GM12874 (cell line): ENCODE measurements at regions not wholly inside any gene's neighbourhood (a gene's known extent, or its start where the extent isn't known, plus 50 kb on each side); places are given as distances from the start of the nearest gene placed in this dataset.

ENCODE experiments used
- CTCF ChIP-seq: IDR thresholded peaks from 2 replicates; pipeline ENCODE4 v1.5.1; 2011; ENCODE audit warnings: low read depth, mild to moderate bottlenecking, control low read depth, low read length, moderate library complexity; ENCODE audit not compliant: insufficient read depth

DNA sequence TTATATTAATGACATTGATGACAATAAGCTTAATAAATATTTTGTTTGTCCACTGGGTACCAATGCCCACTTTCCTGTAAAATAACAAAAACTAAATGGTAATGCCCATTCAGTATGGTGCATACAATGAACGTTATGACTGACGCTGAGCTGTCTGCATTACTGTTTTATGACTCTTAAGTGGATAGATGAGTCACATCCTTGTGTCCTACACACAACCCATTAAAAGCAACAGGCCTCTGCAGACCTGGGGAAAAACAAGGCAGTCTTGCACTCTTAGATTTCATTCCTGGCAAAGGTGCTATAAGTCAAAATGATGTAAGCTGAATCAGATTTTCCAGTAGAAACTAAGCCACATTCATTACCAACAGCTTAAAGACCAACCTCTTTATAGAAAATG is 176.3 kb upstream of the TMEM45B start:
- TF ChIP-seq CTCF = no peak

- TF ChIP-seq CTCF = no peak
Observed at GRCh38 chr11:129640671-129641070, 175.0 kb upstream of the TMEM45B start.

DNA sequence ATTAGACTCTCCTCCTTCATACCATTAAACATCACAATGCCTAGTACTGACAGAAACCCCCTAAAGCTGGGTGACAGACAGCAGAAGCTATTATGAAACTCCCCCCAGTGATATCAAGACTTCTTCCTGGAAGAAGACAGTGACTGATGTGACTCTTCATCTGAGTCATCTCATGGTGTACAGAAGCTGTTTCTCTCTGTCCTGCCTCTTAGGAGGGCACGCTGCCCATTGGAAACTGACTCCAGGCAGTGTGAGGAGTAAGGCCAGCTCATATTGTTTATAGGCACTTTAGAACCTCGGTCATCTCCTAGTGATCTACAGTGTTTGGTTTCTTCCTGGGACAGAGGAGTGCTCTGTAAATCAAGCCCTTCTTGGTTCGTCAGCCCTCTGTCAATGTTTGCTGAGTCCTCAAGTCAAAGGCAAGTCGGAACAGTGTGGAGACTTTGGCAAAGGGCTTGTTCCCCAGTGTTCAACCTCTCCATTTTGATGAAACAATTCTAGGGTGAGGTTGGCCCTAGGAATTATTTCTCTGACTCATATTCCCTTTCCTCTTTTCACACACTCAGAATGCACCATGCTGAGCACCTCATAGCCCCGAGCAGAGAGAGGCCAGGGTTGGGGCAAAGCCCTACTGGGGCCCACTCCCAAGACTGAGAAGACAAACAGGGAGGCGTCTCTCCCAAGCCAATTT is 172.5 kb upstream of the TMEM45B start:
- TF ChIP-seq CTCF = no peak

- TF ChIP-seq CTCF = no peak
Observed at GRCh38 chr11:129644326-129644725, 171.3 kb upstream of the TMEM45B start.

GRCh38 chr11:129645943-129646342 is 169.7 kb upstream of the TMEM45B start:
- TF ChIP-seq CTCF = no peak

DNA sequence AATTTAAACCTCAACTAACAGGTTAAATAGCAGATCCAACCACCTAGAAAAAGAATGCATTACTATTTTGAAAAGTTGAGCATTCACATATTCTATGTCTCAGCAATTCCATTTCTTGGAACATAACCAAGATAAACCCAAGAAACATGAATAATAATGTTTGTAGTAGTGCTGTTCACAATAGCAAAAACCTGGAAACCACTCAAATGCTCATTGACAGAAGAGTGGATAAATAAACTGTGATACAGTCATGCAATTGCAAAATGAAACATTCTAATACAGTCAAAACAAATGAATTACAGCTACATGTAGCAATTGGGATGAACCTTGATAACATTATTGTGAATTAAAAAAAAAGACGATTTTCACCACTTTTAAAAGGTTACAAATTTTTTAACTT is 162.8 kb upstream of the TMEM45B start:
- TF ChIP-seq CTCF = no peak

DNA sequence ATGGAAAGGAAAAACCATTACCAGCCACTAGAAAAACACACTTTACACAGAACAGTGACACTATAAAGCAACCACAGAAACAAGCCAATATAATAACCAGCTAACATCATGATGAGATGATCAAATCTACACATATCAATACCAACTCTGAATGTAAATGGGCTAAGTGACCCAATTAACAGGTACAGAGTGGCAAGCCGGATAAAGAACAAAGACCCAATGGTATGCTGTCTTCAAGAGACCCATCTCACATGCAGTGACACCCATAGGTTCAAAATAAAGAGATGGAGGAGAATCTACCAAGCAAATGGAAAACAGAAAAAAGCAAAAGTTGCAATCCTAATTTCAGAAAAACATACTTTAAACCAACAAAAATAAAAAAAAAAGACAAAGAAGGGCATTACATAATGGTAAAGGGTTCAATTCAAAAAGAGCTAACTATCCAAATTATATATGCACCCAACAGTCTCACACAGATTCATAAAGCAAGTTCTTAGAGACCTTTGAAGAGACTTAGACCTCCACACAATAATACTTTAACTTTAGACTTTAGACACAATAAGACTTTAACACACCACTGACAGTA is 160.3 kb upstream of the TMEM45B start:
- no peak for TF ChIP-seq CTCF
